NCI-H82 treated with DMSO at 0.1 percent for 48 hours (cell line): ENCODE measurements at regions not wholly inside any gene's neighbourhood (a gene's known extent, or its start where the extent isn't known, plus 50 kb on each side); places are given as distances from the start of the nearest gene placed in this dataset.
"Not testable (repeated sequence)": the region's sequence is repeated elsewhere in the genome, so short reads cannot be mapped to it uniquely, and the experiment has no call there.

Experiments used
- DNase-seq: peaks from one replicate; lab custom pipeline; 2025; ENCODE audit not compliant: unreplicated experiment; lab: John Stamatoyannopoulos, UW

GRCh38 chr3:75434913-75435793, 229.0 kb upstream of the FRG2C start:
- DNase-seq, result not testable (repeated sequence)

DNA sequence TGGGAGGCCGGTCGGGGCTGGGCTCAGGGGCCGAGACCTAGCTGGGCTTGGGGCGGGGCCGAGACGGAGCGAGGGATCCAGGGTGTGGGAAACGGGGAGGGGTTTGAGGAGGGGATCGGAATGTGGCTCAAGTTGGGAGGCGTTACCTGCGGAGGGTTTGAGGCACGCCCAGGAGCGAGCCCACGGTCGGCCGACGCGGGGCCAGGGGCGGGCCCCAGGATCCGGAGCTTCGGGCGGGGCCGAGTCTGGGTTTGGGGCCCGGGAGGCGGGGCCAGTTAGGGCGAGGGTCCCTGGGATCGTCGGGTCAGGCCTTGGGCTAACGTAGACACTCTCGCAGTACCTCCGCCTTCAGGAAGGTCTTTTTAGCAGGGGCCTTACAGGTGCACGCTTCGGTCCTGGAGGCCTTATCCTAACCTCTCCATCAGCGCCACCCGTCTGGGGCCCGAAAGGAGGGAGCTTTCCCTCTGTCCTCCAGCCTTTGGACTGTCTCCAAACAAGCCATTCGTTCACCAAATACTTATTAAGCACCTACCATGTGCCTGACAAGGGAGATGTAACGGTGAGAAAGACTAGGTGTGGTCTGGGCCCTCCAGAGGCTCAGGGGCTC, 228.2 kb upstream of the FRG2C start:
- DNase-seq, result not testable (repeated sequence)

DNA sequence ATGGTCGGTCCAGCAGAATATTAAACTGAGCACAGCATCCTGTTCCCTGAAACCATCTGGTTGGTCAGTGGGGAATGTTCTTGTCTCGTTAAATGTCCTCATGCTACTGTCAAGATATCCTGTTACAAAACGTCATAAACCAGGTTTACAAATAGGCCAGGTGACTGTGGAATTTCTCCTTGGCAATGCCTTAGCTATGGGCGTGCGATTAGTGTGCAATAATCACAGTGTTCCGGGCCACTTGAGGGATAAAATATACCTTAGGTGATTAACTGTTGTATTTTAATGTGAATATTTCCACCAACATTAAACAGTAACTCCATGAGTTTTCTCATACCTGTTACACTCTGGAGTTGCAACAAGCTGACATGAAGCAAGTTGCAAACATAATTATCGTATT, 223.1 kb upstream of the FRG2C start:
- not testable (repeated sequence) for DNase-seq

DNA sequence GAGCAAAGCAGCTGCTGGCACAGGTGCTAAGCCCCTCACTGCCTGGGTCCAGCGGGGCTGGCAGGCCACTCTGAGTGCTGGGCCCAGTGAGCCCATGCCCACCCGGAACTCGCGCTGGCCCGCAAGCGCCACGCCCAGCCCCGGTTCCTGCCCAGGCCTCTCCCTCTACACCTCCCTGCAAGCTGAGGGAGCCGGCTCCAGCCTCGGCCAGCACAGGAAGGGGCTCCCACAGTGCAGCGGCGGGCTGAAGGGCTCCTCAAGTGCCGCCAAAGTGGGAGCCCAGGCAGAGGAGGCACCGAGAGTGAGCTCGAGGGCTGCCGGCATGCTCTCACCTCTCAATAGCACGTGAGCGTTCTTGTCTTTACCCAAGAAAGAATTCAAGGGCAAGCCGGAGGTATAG, 219.5 kb upstream of the FRG2C start:
- not testable (repeated sequence) for DNase-seq

- DNase-seq, result not testable (repeated sequence)
Observed at GRCh38 chr3:75445234-75445633, 218.9 kb upstream of the FRG2C start.

GRCh38 chr3:75446948-75447347, 217.2 kb upstream of the FRG2C start:
- not testable (repeated sequence) for DNase-seq

DNA sequence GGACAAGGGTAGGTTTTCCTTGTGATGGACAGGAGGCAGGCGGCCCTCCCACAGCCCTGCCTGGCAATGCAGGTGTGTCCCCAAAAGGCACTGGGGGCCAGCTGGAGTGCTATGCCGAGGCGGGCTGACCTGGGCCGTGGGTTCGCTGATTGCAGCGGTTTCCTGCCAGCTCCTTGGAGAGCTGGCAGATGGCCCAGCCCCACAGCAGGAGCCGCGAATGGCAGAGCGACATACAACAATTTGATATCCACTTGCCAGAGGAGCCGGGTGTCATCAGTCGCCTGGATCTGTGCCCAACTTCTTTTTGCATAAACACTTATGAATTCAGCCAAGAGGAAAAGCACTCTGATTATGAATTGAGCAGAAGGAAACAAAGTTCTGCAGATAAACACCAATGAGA, 210.8 kb upstream of the FRG2C start:
- DNase-seq, result not testable (repeated sequence)

DNA sequence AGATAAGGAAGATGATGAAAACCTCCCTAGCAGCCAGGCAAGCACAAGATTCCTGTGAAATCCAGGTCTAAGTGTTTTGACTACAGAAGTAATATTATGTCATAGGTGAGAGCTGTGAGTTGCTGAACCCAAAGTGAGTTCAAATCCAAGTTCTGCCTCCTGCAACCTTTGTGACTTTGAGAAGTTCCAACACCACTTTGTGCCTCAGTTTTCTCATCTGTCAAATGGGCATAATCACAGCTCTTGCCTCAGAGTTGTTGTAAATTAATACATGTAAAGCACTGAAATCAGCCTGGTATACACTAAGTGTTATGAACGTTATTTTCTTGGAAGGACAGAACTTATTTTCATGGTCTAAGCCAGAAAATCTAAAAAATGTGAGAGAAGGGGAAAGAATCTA, 210.3 kb upstream of the FRG2C start:
- not testable (repeated sequence) for DNase-seq

DNA sequence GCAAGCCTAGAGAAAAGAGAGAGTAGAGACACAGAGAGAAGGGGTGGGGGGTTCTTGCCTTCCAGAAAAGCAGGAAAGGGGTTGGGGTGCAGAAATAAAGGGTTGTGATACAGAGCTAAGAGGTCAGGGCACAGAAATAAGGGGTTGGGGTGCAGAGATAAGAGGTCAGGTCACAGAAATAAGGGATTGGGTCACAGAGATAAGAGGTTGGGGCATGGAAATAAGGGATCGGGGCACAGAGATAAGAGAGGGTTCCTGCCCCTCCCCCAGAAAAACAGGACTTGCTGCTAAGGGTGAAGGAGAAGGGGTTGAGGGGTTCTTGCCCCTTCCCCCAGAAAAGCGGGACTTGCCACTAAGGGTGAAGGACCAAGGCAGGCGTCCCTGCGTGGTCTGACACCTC, 189.6 kb upstream of the FRG2C start:
- DNase-seq, result not testable (repeated sequence)

DNA sequence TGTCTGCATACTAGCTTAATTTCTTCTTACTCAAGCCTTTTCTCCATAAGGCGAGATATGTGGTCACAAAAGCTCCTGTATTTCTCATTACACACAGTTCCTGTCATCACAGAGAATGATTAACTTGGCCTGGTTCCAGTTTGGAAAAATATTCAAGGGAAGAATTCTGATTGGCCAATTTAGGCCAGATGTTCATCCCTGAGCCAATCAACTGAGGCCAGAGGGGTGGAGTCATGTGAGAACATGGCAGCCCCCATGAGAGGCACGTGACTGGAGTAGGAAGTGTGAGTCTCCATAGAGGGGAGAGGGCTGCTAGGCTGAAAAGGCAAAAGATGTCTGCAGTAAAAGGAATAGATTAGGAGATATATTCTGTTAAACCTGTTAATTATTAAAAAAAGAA, 167.5 kb upstream of the FRG2C start:
- not testable (repeated sequence) for DNase-seq

- DNase-seq, result not testable (repeated sequence)
Observed at GRCh38 chr3:75500357-75500756, 163.8 kb upstream of the FRG2C start.

- not testable (repeated sequence) for DNase-seq
Observed at GRCh38 chr3:75502171-75502570, 162.0 kb upstream of the FRG2C start.

DNA sequence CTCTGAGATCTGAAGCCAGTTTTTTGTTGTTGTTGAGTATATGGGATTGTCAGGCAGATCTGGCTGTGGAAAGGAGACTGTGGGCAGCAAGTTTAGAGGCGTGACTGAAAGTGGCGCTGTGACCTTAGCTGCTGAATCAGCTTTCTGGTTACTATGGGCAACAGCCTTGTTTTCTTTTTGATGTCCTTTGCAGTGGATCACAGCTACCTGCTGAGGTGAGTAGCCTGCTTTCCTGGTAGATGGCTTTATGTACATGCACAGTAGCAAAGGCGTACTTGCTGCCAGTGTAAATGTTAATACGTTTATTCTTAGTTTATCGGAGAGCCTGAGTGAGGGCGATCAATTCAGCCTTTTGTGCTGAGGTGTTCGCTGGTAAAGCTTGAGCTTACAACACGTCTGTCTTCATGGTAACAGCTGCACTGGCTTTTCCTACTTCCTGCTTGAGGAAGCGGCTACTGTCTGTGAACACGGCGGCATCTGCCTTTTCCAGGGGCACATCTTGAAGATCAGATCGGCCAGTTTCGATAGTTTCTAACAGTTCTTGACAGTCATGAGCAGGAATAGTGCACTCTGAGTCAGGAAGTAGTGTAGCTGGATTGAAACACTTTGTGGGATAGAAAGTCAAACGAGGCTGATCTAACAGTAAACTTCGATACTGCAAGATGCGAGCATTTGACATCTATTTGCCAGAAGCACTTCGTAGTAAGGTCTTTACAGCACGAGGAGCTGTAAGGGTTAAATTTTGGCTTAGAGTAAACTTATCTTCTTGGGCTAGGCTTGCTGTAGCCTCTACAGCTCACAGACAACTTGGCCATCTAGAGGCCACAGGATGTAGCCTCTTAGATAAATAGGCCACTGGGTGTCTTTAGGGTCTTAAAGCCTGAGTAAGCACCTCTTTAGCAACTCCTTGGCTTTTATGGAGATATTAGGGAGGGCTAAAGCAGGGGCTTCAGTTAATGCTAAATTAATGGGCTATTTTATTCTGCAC, 161.1 kb upstream of the FRG2C start:
- DNase-seq, result not testable (repeated sequence)

- DNase-seq, result no peak
Observed at GRCh38 chr3:75506603-75507002, 157.5 kb upstream of the FRG2C start.

GRCh38 chr3:75507956-75508355, 156.2 kb upstream of the FRG2C start:
- not testable (repeated sequence) for DNase-seq

- not testable (repeated sequence) for DNase-seq
Observed at GRCh38 chr3:75527657-75528056, 136.5 kb upstream of the FRG2C start.

DNA sequence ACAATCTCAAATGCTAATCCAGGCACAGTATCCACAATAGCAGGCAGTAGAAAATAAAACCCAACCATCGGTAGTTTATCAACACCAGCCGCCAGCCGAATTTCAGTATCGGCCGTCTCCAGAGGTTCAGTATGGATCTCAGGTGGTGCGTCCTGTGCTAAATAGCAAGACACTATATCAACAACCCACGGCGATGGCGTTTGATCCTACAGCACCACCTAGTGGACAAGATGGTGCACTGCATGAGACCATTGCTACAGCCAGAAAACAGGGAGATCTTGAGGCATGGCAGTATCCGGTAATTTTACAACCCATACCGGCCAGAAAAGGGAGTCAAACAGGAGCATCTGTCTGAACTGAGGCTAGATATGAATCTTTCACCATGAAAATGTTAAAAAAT, 112.0 kb upstream of the FRG2C start:
- DNase-seq, result not testable (repeated sequence)

- DNase-seq, result not testable (repeated sequence)
Observed at GRCh38 chr3:75564427-75564826, 99.7 kb upstream of the FRG2C start.

- not testable (repeated sequence) for DNase-seq
Observed at GRCh38 chr3:75572303-75572702, 91.8 kb upstream of the FRG2C start.

- not testable (repeated sequence) for DNase-seq
Observed at GRCh38 chr3:75579091-75579490, 85.0 kb upstream of the FRG2C start.

DNA sequence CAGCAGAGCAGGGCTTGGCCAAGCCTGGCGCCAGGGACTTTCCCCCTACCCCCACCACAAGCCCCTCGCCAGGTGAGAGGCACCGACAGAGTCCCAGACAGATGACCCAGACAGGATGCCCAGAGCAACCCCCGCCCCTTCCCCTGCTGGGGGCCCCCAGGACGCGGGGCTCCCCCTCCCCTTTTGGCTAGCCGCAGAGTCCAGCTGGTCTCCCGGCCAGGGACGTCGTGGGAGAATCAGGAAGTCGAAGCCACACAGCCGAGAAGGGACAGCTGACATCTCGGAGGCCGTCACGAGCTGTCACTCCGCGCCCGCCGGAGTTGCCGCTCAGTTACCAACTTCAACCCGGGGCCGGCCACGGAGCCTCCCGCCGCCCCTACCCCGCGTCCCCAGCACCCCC, 84.6 kb upstream of the FRG2C start:
- not testable (repeated sequence) for DNase-seq
